Duodenal mucosa (tissue), 2 donors: ENCODE measurements at regions not wholly inside any gene's neighbourhood (a gene's known extent, or its start where the extent isn't known, plus 50 kb on each side); places are given as distances from the start of the nearest gene placed in this dataset.
"Not testable (repeated sequence)": the region's sequence is repeated elsewhere in the genome, so short reads cannot be mapped to it uniquely, and the experiment has no call there.

Experiments used
- H3K27ac ChIP-seq: one replicate; pipeline ENCODE4 v1.7.0; 2013; ENCODE audit warnings: low read depth, low read length
- H3K27me3 ChIP-seq, 2 donors: one replicate each; pipeline ENCODE4 v1.7.0; 2013; ENCODE audit warnings: low read length in 2 of 2, control low read depth in 1 of 2; ENCODE audit not compliant: insufficient read depth in 2 of 2, control insufficient read depth in 1 of 2
- H3K36me3 ChIP-seq, 2 donors: one replicate each; pipeline ENCODE4 v1.7.0; 2013; ENCODE audit warnings: low read length in 2 of 2, control low read depth in 1 of 2; ENCODE audit not compliant: insufficient read depth in 2 of 2, control insufficient read depth in 1 of 2
- H3K4me1 ChIP-seq, 2 donors: one replicate each; pipeline ENCODE4 v1.7.0; 2013; ENCODE audit warnings: low read length in 2 of 2, control low read depth in 1 of 2; ENCODE audit not compliant: insufficient read depth in 2 of 2, control insufficient read depth in 1 of 2
- H3K4me3 ChIP-seq, 2 donors: one replicate each; pipeline ENCODE4 v1.7.0; 2013; ENCODE audit warnings: low read length in 2 of 2, low read depth in 1 of 2
- H3K9ac ChIP-seq, 2 donors: one replicate each; pipeline ENCODE4 v1.7.0; 2013; ENCODE audit warnings: low read length in 2 of 2, low read depth in 1 of 2
- H3K9me3 ChIP-seq, 2 donors: one replicate each; pipeline ENCODE4 v1.7.0; 2013; ENCODE audit warnings: low read length in 2 of 2, control low read depth in 1 of 2; ENCODE audit not compliant: control insufficient read depth in 1 of 2

GRCh38 chr21:15671188-15671587, 58.6 kb upstream of the USP25 start:
- no peak overlapping the region for H3K27ac ChIP-seq
- no peaks in the 10 kb centered on the region for H3K4me1 ChIP-seq
- no peaks in the 10 kb centered on the region for H3K36me3 ChIP-seq
- H3K27me3 ChIP-seq = no peaks in the 10 kb centered on the region
- no peaks in the 10 kb centered on the region for H3K9me3 ChIP-seq
- no peak overlapping the region for H3K4me3 ChIP-seq
- no peak overlapping the region for H3K9ac ChIP-seq

- H3K36me3 ChIP-seq, H3K4me1 ChIP-seq, H3K9ac ChIP-seq, H3K4me3 ChIP-seq, H3K27me3 ChIP-seq, H3K9me3 ChIP-seq, H3K27ac ChIP-seq: not testable (repeated sequence)
These were observed 57.2 kb upstream of the USP25 start for GRCh38 chr21:15672578-15672977.

- Histone ChIP-seq H3K36me3 (no peaks in the 10 kb centered on the region), H3K27ac (no peak overlapping the region)
These were observed 52.8 kb upstream of the USP25 start for GRCh38 chr21:15676935-15677334.

GRCh38 chr21:15679630-15680029, 50.2 kb upstream of the USP25 start:
- Histone ChIP-seq H3K4me3 (no peak overlapping the region), H3K36me3 (no peaks in the 10 kb centered on the region), H3K27me3 (no peaks in the 10 kb centered on the region), H3K9ac (no peak overlapping the region), H3K4me1 (no peaks in the 10 kb centered on the region), H3K9me3 (no peaks in the 10 kb centered on the region), H3K27ac (no peak overlapping the region)

More at GRCh38 chr21:15676935-15677334, 52.8 kb upstream of the USP25 start:
- no peaks in the 10 kb centered on the region for H3K27me3 ChIP-seq
- H3K4me3 ChIP-seq = no peak overlapping the region
- no peaks in the 10 kb centered on the region for H3K4me1 ChIP-seq
- H3K9ac ChIP-seq = no peak overlapping the region
- no peaks in the 10 kb centered on the region for H3K9me3 ChIP-seq
